ENCODE measurements at regions not wholly inside any gene's neighbourhood (a gene's known extent, or its start where the extent isn't known, plus 50 kb on each side); places are given as distances from the start of the nearest gene placed in this dataset.

DNA sequence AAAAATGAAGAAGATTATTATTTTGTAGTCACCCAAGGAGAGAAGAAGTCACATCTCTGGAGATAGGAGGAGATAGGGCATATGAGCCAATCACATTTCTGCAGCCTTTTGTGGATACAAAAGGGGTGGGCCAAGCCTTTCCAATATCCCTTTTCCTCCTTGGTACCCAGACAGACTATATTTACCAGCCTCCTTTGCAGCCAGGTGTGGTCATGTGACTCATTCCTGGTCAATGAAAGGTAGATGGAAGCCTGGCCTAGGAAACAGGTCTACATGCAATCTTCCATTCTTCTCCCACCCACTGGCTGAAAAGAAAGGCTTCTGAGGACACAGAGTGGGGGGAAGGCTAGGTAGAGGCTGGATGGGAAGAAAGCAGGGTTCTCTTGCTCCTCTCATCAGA is 58.1 kb upstream of the ERG start:
- H3K9ac ChIP-seq: no peak overlapping the region
- no peaks in the 10 kb centered on the region for H3K36me3 ChIP-seq
- H3K79me2 ChIP-seq (ENCODE audit: low read depth): no peaks in the 10 kb centered on the region
- H3K4me3 Mint-ChIP-seq: no peak overlapping the region
- no peaks in the 10 kb centered on the region for H3K36me3 Mint-ChIP-seq
- H3K4me1 Mint-ChIP-seq: no peaks in the 10 kb centered on the region
- no peaks in the 10 kb centered on the region for H3K27me3 ChIP-seq
- no peak overlapping the region for H3K27ac Mint-ChIP-seq
- H3K9me3 ChIP-seq (ENCODE audit: low read depth): no peaks in the 10 kb centered on the region
- H3K4me2 ChIP-seq: no peak overlapping the region
- H3F3A ChIP-seq (ENCODE audit: low read depth): no peaks in the 10 kb centered on the region
- no peaks in the 10 kb centered on the region for H4K20me1 ChIP-seq (ENCODE audit: low read depth)
- H3K4me1 ChIP-seq: no peaks in the 10 kb centered on the region
- H3K27me3 Mint-ChIP-seq (ENCODE audit: insufficient read depth, low read depth): no peaks in the 10 kb centered on the region
- no peak overlapping the region for H2AFZ ChIP-seq (replicated peaks)
- H3K4me3 ChIP-seq: no peak overlapping the region
- no peak for TF ChIP-seq CTCF (IDR thresholded peaks at IDR 0.05)
- no peak for TF ChIP-seq EZH2phosphoT487 (IDR thresholded peaks at IDR 0.05)
- no peak for TF ChIP-seq EZH2 (IDR thresholded peaks at IDR 0.05)
- no peak for DNase-seq (ENCODE audit: low spot score)
- no peaks in the 10 kb centered on the region for H3K9me3 Mint-ChIP-seq
- no peak overlapping the region for H3K27ac ChIP-seq

- no peak for TF ChIP-seq EZH2 (IDR thresholded peaks at IDR 0.05)
- no peak for TF ChIP-seq CTCF (IDR thresholded peaks at IDR 0.05)
- no peak for TF ChIP-seq EZH2phosphoT487 (IDR thresholded peaks at IDR 0.05)
- H3K9me3 Mint-ChIP-seq: no peaks in the 10 kb centered on the region
- H3K4me1 ChIP-seq: no peaks in the 10 kb centered on the region
These were observed 62.9 kb upstream of the ERG start for GRCh38 chr21:38561205-38561604.

DNA sequence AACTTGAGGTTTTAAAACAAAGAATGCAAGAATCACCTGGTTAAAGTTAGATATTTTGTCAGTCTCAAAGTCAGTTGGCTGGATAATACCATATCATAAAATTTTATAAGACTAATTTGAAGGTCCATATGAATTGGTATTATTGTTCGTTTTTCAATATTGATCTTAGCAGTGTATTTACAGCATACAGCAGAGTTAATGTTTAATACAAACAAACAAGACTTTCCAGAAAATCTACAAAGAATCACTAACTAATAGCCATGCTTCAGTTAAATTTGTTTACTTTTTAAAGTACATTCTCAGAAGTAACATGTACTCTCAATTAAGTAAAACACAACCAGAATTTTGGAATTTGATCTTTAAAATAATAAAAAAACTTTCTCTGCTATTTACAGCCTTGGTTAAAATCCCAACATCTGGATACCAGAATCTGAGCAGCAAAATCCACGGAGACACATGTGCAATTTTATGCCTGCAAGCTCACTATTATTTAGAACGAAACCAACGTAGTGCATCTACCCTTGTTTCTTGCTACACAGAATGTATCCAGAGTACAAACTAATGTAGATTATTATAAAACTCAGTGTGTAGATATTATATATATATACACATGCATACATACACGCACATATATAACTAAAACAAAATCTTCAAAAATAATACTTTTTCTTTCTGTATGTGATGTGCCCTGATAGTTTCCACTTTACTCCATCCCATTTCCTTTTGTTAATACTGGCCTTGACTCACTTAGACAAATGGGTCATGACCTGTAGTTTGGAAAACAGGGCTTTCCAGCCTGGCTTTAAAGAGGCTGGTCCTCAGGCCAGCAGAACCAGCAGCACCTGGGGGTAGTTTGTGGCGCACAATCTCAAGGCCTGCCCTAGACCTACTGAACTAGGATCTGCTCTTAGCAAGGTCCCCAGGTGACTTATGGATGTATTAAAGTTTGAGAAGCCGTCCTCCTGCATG is 63.6 kb upstream of the ERG start:
- TF ChIP-seq CTCF (IDR thresholded peaks at IDR 0.05) (no peak), EZH2phosphoT487 (IDR thresholded peaks at IDR 0.05) (no peak), EZH2 (IDR thresholded peaks at IDR 0.05) (no peak)
- Mint-ChIP-seq H3K27ac (no peak overlapping the region), H3K27me3 (ENCODE audit: insufficient read depth, low read depth) (peaks cover 2% of the 10 kb centered on the region), H3K4me1 (peaks cover 11% of the 10 kb centered on the region), H3K9me3 (no peaks in the 10 kb centered on the region), H3K36me3 (no peaks in the 10 kb centered on the region), H3K4me3 (no peak overlapping the region)
- H3K27me3 ChIP-seq: no peaks in the 10 kb centered on the region
- no peak overlapping the region for H3K4me3 ChIP-seq
- no peak overlapping the region for H3K9ac ChIP-seq
- no peak overlapping the region for H2AFZ ChIP-seq (replicated peaks)
- no peaks in the 10 kb centered on the region for H3K9me3 ChIP-seq (ENCODE audit: low read depth)
- H3K36me3 ChIP-seq: no peaks in the 10 kb centered on the region
- no peaks in the 10 kb centered on the region for H3K79me2 ChIP-seq (ENCODE audit: low read depth)
- no peak for DNase-seq (ENCODE audit: low spot score)
- H3K4me2 ChIP-seq: no peak overlapping the region
- no peaks in the 10 kb centered on the region for H4K20me1 ChIP-seq (ENCODE audit: low read depth)
- no peaks in the 10 kb centered on the region for H3F3A ChIP-seq (ENCODE audit: low read depth)
- no peaks in the 10 kb centered on the region for H3K4me1 ChIP-seq
- no peak overlapping the region for H3K27ac ChIP-seq

More at GRCh38 chr21:38561205-38561604, 62.9 kb upstream of the ERG start:
- no peak overlapping the region for H3K4me3 ChIP-seq
- H3K4me3 Mint-ChIP-seq: no peak overlapping the region
- H3K9me3 ChIP-seq (ENCODE audit: low read depth): no peaks in the 10 kb centered on the region
- no peaks in the 10 kb centered on the region for H3F3A ChIP-seq (ENCODE audit: low read depth)
- no peak overlapping the region for H3K27ac ChIP-seq
- no peak overlapping the region for H3K4me2 ChIP-seq
- H3K4me1 Mint-ChIP-seq: peaks cover 4% of the 10 kb centered on the region
- H2AFZ ChIP-seq (replicated peaks): no peak overlapping the region
- no peaks in the 10 kb centered on the region for H4K20me1 ChIP-seq (ENCODE audit: low read depth)
- H3K9ac ChIP-seq: no peak overlapping the region
- H3K79me2 ChIP-seq (ENCODE audit: low read depth): no peaks in the 10 kb centered on the region
- DNase-seq (ENCODE audit: low spot score): no peak
- no peaks in the 10 kb centered on the region for H3K36me3 Mint-ChIP-seq
- peaks cover 1% of the 10 kb centered on the region for H3K27me3 Mint-ChIP-seq (ENCODE audit: insufficient read depth, low read depth)
- H3K36me3 ChIP-seq: no peaks in the 10 kb centered on the region
- H3K27ac Mint-ChIP-seq: no peak overlapping the region
- no peaks in the 10 kb centered on the region for H3K27me3 ChIP-seq
